PC-3 (cell line): ENCODE measurements at regions not wholly inside any gene's neighbourhood (a gene's known extent, or its start where the extent isn't known, plus 50 kb on each side); places are given as distances from the start of the nearest gene placed in this dataset.

Source experiments
- ATAC-seq: fragments of 200-7000 bp; cut with Tn5 transposase; 2 replicates; pipeline ENCODE4 v1.9.1; 2020; ENCODE audit warnings: mild to moderate bottlenecking, moderate library complexity
- BruUV-seq: library from RNA; stranded (reverse); fragments of 400-500 nt; replicated peaks from 2 replicates; lab custom pipeline; 2021; lab: Mats Ljungman, UMichigan
- CTCF ChIA-PET: fragments of 300-600 bp; sonication (Branson Sonifier 250); formaldehyde crosslinking; loops from one replicate; lab custom pipeline; 2022; ENCODE audit warnings: antibody characterized with exemption; lab: Charles Lee
- POLR2A ChIA-PET: fragments of 300-600 bp; sonication (Branson Sonifier 250); formaldehyde crosslinking; loops from one replicate; lab custom pipeline; 2022; ENCODE audit warnings: antibody characterized with exemption; ENCODE audit not compliant: unreplicated experiment; lab: Charles Lee
- DNase-seq: peaks from one replicate; pipeline ENCODE4 v3.0.0-alpha.2; 2015
- H2AFZ ChIP-seq: fragments of 300-600 bp; sonication (generic); 2 replicates; pipeline ENCODE4 v1.6.0; 2016; ENCODE audit warnings: antibody characterized with exemption, low read length
- H3F3A ChIP-seq: fragments of 300-600 bp; sonication (generic); one replicate; pipeline ENCODE4 v1.6.0; 2017; ENCODE audit warnings: antibody characterized with exemption, low read length, control low read depth, mild to moderate bottlenecking; ENCODE audit not compliant: unreplicated experiment
- H3K27ac ChIP-seq: fragments of 300-600 bp; sonication (generic); 2 replicates; pipeline ENCODE4 v1.5.1; 2016; ENCODE audit warnings: mild to moderate bottlenecking, low read length
- H3K27me3 ChIP-seq: fragments of 300-600 bp; sonication (generic); 2 replicates; pipeline ENCODE4 v1.6.1; 2016; ENCODE audit warnings: low read length, mixed read lengths
- H3K36me3 ChIP-seq: fragments of 300-600 bp; sonication (generic); 2 replicates; pipeline ENCODE4 v1.6.1; 2016; ENCODE audit warnings: low read depth, mixed run types, low read length, mixed read lengths
- H3K4me1 ChIP-seq: fragments of 300-600 bp; sonication (generic); 2 replicates; pipeline ENCODE4 v1.5.1; 2016; ENCODE audit warnings: low read length; ENCODE audit not compliant: insufficient read depth
- H3K4me2 ChIP-seq: fragments of 300-600 bp; sonication (generic); 2 replicates; pipeline ENCODE4 v1.6.0; 2016; ENCODE audit warnings: low read length
- H3K4me3 ChIP-seq: fragments of 300-600 bp; sonication (generic); 2 replicates; pipeline ENCODE4 v1.5.1; 2016; ENCODE audit warnings: mild to moderate bottlenecking, low read length, mixed read lengths
- H3K79me2 ChIP-seq: fragments of 300-600 bp; sonication (generic); 2 replicates; pipeline ENCODE4 v1.6.1; 2017; ENCODE audit warnings: low read length, mixed read lengths
- H3K9ac ChIP-seq: fragments of 300-600 bp; sonication (generic); 2 replicates; pipeline ENCODE4 v1.6.0; 2016; ENCODE audit warnings: mild to moderate bottlenecking, low read length
- H3K9me2 ChIP-seq: fragments of 300-600 bp; sonication (generic); replicated peaks from 2 replicates; pipeline ENCODE4 v1.6.1; 2016; ENCODE audit warnings: mixed run types, low read length, mixed read lengths
- H3K9me3 ChIP-seq: fragments of 300-600 bp; sonication (generic); 2 replicates; pipeline ENCODE4 v1.6.1; 2016; ENCODE audit warnings: low read length, mixed read lengths
- H4K20me1 ChIP-seq: fragments of 300-600 bp; sonication (generic); 2 replicates; pipeline ENCODE4 v1.6.1; 2016; ENCODE audit warnings: low read length, mixed read lengths
- EZH2 ChIP-seq: fragments of 300-600 bp; sonication (generic); IDR thresholded peaks from one replicate; pipeline ENCODE4 v1.6.1; 2017; ENCODE audit warnings: antibody characterized with exemption, mild to moderate bottlenecking, low read length; ENCODE audit not compliant: unreplicated experiment
- EZH2phosphoT487 ChIP-seq: fragments of 300-600 bp; sonication (generic); IDR thresholded peaks from 2 replicates; pipeline ENCODE4 v1.6.1; 2018; ENCODE audit warnings: mild to moderate bottlenecking, antibody characterized with exemption, low read length, borderline replicate concordance
- intact Hi-C: fragments of 100-400 bp; cut with micrococcal nuclease; formaldehyde crosslinking; loops from 2 replicates; pipeline ENCODE4 v1.9.0; 2023
- TF ChIP-seq, protein P1 (sequence below): fragments of 300-600 bp; sonication (generic); conservative IDR thresholded peaks from 2 replicates; pipeline ENCODE4 v1.5.1; 2017; ENCODE audit warnings: antibody characterized with exemption, low read depth, mild to moderate bottlenecking, low read length

DNA sequence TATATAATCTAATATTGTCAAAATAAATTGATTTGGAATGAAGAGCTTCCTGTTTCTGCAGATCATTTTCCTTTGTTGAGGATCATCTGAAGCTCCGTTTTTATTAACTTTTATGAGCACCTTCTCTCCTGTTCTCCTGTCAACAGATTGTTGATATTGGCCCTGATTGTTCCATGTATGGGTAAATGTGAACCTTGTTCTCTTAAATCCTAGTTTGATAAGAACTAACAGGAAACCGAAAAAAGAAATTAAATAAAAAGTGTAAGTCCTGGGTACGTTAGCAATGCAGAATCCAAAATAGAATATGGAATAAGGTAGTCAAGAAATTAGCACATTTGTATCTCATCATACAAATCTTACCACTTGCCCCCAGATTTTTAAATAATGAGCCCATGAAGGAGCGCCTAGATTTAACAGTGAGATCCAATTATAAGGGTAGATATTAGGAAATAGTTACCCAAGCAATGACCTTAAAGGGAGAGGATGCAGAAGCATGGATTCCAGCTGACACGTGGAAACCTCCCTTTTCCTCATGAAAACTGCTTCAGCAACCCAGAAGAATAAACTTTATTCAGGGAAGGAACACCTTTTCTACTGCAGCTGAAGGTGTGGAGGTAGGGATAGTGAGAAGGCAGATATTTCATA, 80.8 kb upstream of the PIK3R1 start:
- no peak overlapping the region for H2AFZ ChIP-seq
- H3K27ac ChIP-seq, result no peak overlapping the region
- no peaks in the 10 kb centered on the region for H3K9me2 ChIP-seq
- intact Hi-C loops, result no loop called here
- CTCF ChIA-PET, result interaction anchor here (0.6 kb wide), 1 partner anchor 29 kb away, joined by 4 read pairs; no protein-coding TSS in a partner anchor
- no peaks in the 10 kb centered on the region for H3K27me3 ChIP-seq
- no peaks in the 10 kb centered on the region for H4K20me1 ChIP-seq
- H3K9ac ChIP-seq, result no peak overlapping the region
- no TSS peak for BruUV-seq
- no peaks in the 10 kb centered on the region for H3K79me2 ChIP-seq
- H3K36me3 ChIP-seq, result no peaks in the 10 kb centered on the region
- DNase-seq, result no peak
- POLR2A ChIA-PET, result no interaction called here
- no peak overlapping the region for H3K4me3 ChIP-seq
- H3F3A ChIP-seq, result no peaks in the 10 kb centered on the region
- TF ChIP-seq EZH2phosphoT487 (no peak), EZH2 (no peak)
- TF ChIP-seq, protein P1, sequence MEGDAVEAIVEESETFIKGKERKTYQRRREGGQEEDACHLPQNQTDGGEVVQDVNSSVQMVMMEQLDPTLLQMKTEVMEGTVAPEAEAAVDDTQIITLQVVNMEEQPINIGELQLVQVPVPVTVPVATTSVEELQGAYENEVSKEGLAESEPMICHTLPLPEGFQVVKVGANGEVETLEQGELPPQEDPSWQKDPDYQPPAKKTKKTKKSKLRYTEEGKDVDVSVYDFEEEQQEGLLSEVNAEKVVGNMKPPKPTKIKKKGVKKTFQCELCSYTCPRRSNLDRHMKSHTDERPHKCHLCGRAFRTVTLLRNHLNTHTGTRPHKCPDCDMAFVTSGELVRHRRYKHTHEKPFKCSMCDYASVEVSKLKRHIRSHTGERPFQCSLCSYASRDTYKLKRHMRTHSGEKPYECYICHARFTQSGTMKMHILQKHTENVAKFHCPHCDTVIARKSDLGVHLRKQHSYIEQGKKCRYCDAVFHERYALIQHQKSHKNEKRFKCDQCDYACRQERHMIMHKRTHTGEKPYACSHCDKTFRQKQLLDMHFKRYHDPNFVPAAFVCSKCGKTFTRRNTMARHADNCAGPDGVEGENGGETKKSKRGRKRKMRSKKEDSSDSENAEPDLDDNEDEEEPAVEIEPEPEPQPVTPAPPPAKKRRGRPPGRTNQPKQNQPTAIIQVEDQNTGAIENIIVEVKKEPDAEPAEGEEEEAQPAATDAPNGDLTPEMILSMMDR, result no peak
- no peak overlapping the region for H3K4me2 ChIP-seq
- no peaks in the 10 kb centered on the region for H3K9me3 ChIP-seq
- H3K4me1 ChIP-seq, result no peaks in the 10 kb centered on the region
- ATAC-seq, result no peak

DNA sequence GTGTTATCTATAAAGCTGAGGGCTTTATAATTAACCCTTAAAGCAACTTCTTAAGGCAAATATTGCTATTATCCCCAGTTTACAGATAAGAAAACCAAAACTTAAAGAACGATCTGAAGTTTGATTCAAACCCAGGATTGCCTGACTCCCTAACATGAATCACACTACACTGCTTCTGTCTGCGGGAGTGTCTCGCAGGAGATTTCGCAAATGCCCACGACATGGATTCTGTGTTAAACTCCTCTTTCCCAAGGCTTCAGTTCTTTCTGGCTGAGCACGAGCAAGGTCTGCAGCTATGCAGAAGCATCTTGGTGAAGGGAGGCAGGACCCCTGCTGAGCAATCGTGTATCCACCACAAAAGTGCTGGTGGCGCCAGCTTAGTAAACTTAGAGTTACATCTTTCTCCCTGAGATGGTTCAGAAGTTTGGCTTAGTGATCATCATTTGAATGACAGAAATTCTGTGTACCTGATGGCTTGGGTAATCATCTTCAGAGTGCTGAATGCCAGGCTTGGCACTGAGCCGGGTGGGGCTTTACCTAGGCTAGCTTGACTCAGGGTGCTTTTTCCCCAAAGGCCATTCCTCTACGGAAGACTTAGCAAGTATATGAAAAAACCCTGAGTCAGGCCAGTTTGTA, 81.4 kb upstream of the PIK3R1 start:
- CTCF ChIA-PET, result interaction anchor here (0.6 kb wide), 1 partner anchor 29 kb away, joined by 4 read pairs; no protein-coding TSS in a partner anchor
- Histone ChIP-seq H3K79me2 (no peaks in the 10 kb centered on the region), H3K9ac (no peak overlapping the region), H4K20me1 (no peaks in the 10 kb centered on the region), H3K4me1 (no peaks in the 10 kb centered on the region), H3F3A (no peaks in the 10 kb centered on the region), H3K4me3 (no peak overlapping the region), H2AFZ (no peak overlapping the region), H3K4me2 (no peak overlapping the region), H3K27ac (no peak overlapping the region), H3K27me3 (no peaks in the 10 kb centered on the region), H3K9me2 (no peaks in the 10 kb centered on the region), H3K9me3 (no peaks in the 10 kb centered on the region), H3K36me3 (no peaks in the 10 kb centered on the region)
- BruUV-seq, result no TSS peak
- DNase-seq (no peak), ATAC-seq (no peak)
- intact Hi-C loops, result no loop called here
- POLR2A ChIA-PET, result no interaction called here
- TF ChIP-seq EZH2phosphoT487, result no peak
- TF ChIP-seq, protein P1, result no peak
- no peak for TF ChIP-seq EZH2

DNA sequence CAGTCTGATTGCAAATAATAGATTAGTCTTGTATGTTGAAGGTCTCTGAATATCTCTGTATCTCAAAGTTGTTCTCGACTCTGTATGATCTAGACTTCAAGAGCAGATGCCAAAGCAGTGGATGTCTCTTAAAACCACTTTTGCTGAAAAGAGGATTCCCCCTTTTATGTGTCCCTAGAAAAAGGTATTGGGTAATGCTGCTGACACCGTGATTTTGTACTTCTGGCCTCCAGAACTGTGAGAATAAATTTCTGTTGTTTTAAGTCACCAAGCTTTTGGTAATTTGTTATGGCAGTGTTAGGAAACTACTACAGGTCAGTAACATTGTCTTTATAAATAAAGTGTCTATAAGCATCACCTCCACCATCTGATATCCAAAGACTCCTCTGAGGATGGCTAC, 85.3 kb upstream of the PIK3R1 start:
- Histone ChIP-seq H3K4me1 (no peaks in the 10 kb centered on the region), H3K4me2 (no peak overlapping the region), H3K79me2 (no peaks in the 10 kb centered on the region), H3K4me3 (no peak overlapping the region), H3F3A (no peaks in the 10 kb centered on the region), H3K27me3 (no peaks in the 10 kb centered on the region), H2AFZ (no peak overlapping the region), H3K9me3 (no peaks in the 10 kb centered on the region), H3K36me3 (no peaks in the 10 kb centered on the region), H3K9me2 (no peaks in the 10 kb centered on the region), H3K27ac (no peak overlapping the region), H4K20me1 (no peaks in the 10 kb centered on the region), H3K9ac (no peak overlapping the region)
- intact Hi-C loops, result no loop called here
- CTCF ChIA-PET, result no interaction called here
- DNase-seq, result no peak
- no peak for TF ChIP-seq EZH2phosphoT487
- TF ChIP-seq, protein P1, result no peak
- TF ChIP-seq EZH2, result no peak
- no peak for ATAC-seq
- POLR2A ChIA-PET, result no interaction called here
- BruUV-seq, result no TSS peak
